HG03108 (cell line): ENCODE measurements at regions not wholly inside any gene's neighbourhood (a gene's known extent, or its start where the extent isn't known, plus 50 kb on each side); places are given as distances from the start of the nearest gene placed in this dataset.
"Not testable (repeated sequence)": the region's sequence is repeated elsewhere in the genome, so short reads cannot be mapped to it uniquely, and the experiment has no call there.

Experiments used
- ATAC-seq: cut with Tn5 transposase; IDR thresholded peaks from one replicate; pipeline ENCODE4 v1.9.1; 2021; ENCODE audit warnings: moderate library complexity; ENCODE audit not compliant: unreplicated experiment

- ATAC-seq, result no peak
Measured at GRCh38 chr6:113017353-113017752, 670.2 kb downstream of the RFPL4B start.

- no peak for ATAC-seq
Measured at GRCh38 chr6:113018351-113019151, 671.4 kb downstream of the RFPL4B start.

- ATAC-seq, result no peak
Measured at GRCh38 chr6:113019176-113019575, 672.0 kb downstream of the RFPL4B start.

GRCh38 chr6:113027780-113028179 is 680.6 kb downstream of the RFPL4B start:
- ATAC-seq, result no peak

- not testable (repeated sequence) for ATAC-seq
Measured at GRCh38 chr6:113029161-113029560, 682.0 kb downstream of the RFPL4B start.

- no peak for ATAC-seq
Measured at GRCh38 chr6:113031591-113032238, 684.6 kb downstream of the RFPL4B start.

- no peak for ATAC-seq
Measured at GRCh38 chr6:113039005-113039404, 691.9 kb downstream of the RFPL4B start.

- no peak for ATAC-seq
Measured at GRCh38 chr6:113047148-113047547, 700.0 kb downstream of the RFPL4B start.

GRCh38 chr6:113047932-113048331 is 700.8 kb downstream of the RFPL4B start:
- ATAC-seq, result no peak

- ATAC-seq, result no peak
Measured at GRCh38 chr6:113048741-113049140, 701.6 kb downstream of the RFPL4B start.

GRCh38 chr6:113049190-113049589 is 702.1 kb downstream of the RFPL4B start:
- ATAC-seq, result no peak

- ATAC-seq, result no peak
Measured at GRCh38 chr6:113050010-113050858, 703.1 kb downstream of the RFPL4B start.

- ATAC-seq, result no peak
Measured at GRCh38 chr6:113050979-113051378, 703.8 kb downstream of the RFPL4B start.

GRCh38 chr6:113052506-113052905 is 705.4 kb downstream of the RFPL4B start:
- ATAC-seq, result no peak

- ATAC-seq, result no peak
Measured at GRCh38 chr6:113055061-113055460, 707.9 kb downstream of the RFPL4B start.

- no peak for ATAC-seq
Measured at GRCh38 chr6:113055998-113056397, 708.9 kb downstream of the RFPL4B start.

GRCh38 chr6:113057567-113058053 is 710.5 kb downstream of the RFPL4B start:
- no peak for ATAC-seq

- ATAC-seq, result no peak
Measured at GRCh38 chr6:113060664-113061063, 713.5 kb downstream of the RFPL4B start.

GRCh38 chr6:113065611-113066010 is 718.5 kb downstream of the RFPL4B start:
- ATAC-seq, result no peak

GRCh38 chr6:113067612-113068275 is 720.6 kb downstream of the RFPL4B start:
- no peak for ATAC-seq

GRCh38 chr6:113068570-113068969 is 721.4 kb downstream of the RFPL4B start:
- ATAC-seq, result no peak
